Nephron (organoid): ENCODE measurements at regions not wholly inside any gene's neighbourhood (a gene's known extent, or its start where the extent isn't known, plus 50 kb on each side); places are given as distances from the start of the nearest gene placed in this dataset.

Experiments used
- H3K27ac Mint-ChIP-seq, 3 experiments: 2 replicates each; pipeline ENCODE4 v1.8.0; 2020; ENCODE audit warnings: mixed read lengths in 3 of 3, mild to moderate bottlenecking in 2 of 3, moderate library complexity in 1 of 3
- H3K27me3 Mint-ChIP-seq: 2 replicates; pipeline ENCODE4 v1.8.0; 2021; ENCODE audit warnings: low read depth, mild to moderate bottlenecking, moderate library complexity, mixed read lengths
- H3K36me3 Mint-ChIP-seq: 2 replicates; pipeline ENCODE4 v1.8.0; 2020; ENCODE audit warnings: low read depth, mixed read lengths
- H3K4me1 Mint-ChIP-seq: 2 replicates; pipeline ENCODE4 v1.8.0; 2020; ENCODE audit warnings: mixed read lengths
- H3K4me3 Mint-ChIP-seq, 3 experiments: 2 replicates each; pipeline ENCODE4 v1.8.0; 2020; ENCODE audit warnings: mild to moderate bottlenecking in 3 of 3, mixed read lengths in 3 of 3, moderate library complexity in 2 of 3
- H3K9me3 Mint-ChIP-seq: 2 replicates; pipeline ENCODE4 v1.8.0; 2020; ENCODE audit warnings: mixed read lengths
- CTCF ChIP-seq, 3 experiments: fragments of 200-600 bp; sonication (generic); IDR thresholded peaks; one replicate each; pipeline ENCODE4 v1.5.0; 2021; ENCODE audit warnings: antibody characterized with exemption in 3 of 3; ENCODE audit not compliant: unreplicated experiment in 3 of 3

DNA sequence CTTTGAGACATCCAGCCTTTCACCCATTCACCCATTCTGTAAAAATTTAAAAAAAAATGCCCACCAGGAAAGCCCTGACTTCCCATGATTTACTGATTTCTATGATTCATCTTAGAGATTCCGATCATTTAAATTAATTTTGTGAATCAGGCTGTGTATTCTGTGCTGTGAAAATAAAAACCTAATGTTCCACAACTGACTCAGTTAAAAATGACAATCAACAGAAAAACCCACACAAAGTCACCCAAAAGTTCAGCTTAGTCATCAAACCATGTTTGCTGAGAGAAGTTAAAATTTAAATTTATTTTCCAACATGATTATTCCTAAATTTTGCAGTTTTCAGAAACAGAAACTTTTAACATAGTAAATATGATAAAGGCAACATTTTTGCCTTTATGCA is 509.9 kb downstream of the TENT5A start:
- Mint-ChIP-seq H3K4me3 (no peak overlapping the region), H3K27ac (no peak overlapping the region), H3K36me3 (no peaks in the 10 kb centered on the region), H3K9me3 (peaks cover 12% of the 10 kb centered on the region), H3K27me3 (no peaks in the 10 kb centered on the region), H3K4me1 (peaks cover 9% of the 10 kb centered on the region)
- no peak for TF ChIP-seq CTCF (IDR thresholded peaks at IDR 0.05; ENCODE audit: unreplicated experiment in 3 of 3)

DNA sequence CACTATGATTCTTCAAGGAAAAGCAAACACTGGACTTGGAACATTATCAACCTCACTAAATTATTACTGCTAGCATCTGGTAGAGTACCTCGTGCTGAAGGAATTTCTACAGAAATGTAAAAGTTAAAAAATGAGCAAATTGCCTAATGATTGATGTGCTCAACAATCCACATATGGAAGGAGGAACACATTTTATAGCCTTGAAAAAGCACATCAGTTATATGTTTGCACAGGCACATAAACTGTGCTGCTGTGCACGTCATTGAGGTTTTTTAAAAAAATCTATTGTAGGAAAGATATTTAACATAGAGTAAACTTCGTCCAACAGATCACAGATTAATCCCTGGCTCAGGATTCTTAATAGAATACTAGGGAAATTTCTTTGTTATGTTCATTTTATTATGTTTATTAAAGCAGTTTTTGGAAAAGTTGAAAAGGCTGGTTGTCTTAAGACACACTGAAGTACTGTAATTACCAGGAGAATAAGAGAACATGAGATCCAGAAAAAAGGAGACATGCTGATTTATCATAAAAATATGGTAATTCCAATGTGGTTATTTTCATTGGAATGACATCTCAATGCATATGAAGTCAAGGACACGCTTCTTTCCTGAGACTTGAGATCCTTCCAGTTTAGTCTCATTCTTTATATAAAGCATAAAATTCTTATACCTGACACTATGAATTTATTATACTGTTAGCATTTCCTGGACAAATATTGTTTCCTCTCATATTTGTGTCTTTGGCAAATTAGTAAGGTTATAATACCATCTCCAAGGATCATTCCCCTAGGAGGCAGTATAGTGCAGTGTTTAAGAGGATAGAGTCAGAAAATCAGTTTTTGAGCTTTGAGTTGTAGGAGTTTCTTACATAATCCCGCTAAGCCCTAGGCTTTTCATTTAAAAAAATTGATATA is 511.1 kb downstream of the TENT5A start:
- TF ChIP-seq CTCF (IDR thresholded peaks at IDR 0.05; ENCODE audit: unreplicated experiment in 3 of 3), result peak; percentile 31 to 59 (median 44)
- H3K27ac Mint-ChIP-seq, result peak overlapping the region; percentile 36 to 58 (median 42)

GRCh38 chr6:81238390-81238789 is 514.1 kb downstream of the TENT5A start:
- Mint-ChIP-seq H3K27me3 (no peaks in the 10 kb centered on the region), H3K4me3 (no peak overlapping the region), H3K9me3 (no peaks in the 10 kb centered on the region), H3K4me1 (peaks cover 9% of the 10 kb centered on the region), H3K36me3 (no peaks in the 10 kb centered on the region), H3K27ac (no peak overlapping the region)
- TF ChIP-seq CTCF (IDR thresholded peaks at IDR 0.05; ENCODE audit: unreplicated experiment in 3 of 3), result no peak

More for the DNA sequence above, 511.1 kb downstream of the TENT5A start:
- Mint-ChIP-seq H3K4me3 (no peak overlapping the region), H3K36me3 (no peaks in the 10 kb centered on the region), H3K4me1 (peaks cover 9% of the 10 kb centered on the region), H3K27me3 (no peaks in the 10 kb centered on the region), H3K9me3 (peaks cover 11% of the 10 kb centered on the region)

GRCh38 chr6:81237226-81237625 is 515.3 kb downstream of the TENT5A start:
- no peak overlapping the region for H3K4me3 Mint-ChIP-seq
- no peak overlapping the region for H3K27ac Mint-ChIP-seq
- H3K9me3 Mint-ChIP-seq, result no peaks in the 10 kb centered on the region
- peaks cover 9% of the 10 kb centered on the region for H3K4me1 Mint-ChIP-seq
- TF ChIP-seq CTCF (IDR thresholded peaks at IDR 0.05; ENCODE audit: unreplicated experiment in 3 of 3), result no peak
- no peaks in the 10 kb centered on the region for H3K27me3 Mint-ChIP-seq
- no peaks in the 10 kb centered on the region for H3K36me3 Mint-ChIP-seq

DNA sequence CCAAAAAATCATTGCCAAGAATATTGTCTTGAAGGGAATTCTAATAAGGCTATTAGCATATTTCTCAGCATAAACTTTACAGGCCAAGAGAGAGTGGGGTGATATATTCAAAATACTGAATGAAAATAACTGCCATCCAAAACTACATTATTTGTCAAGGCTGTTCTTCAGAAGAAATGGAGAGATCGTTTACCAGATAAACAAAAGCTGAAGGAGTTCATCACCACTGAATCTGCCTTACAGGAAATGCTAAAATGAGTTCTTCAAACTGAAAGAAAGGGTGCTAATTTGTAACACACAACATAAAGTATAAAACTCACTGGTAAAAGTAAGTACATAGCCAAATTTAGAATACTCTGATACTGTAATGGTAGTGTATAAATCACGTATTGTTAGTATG is 517.0 kb downstream of the TENT5A start:
- H3K4me1 Mint-ChIP-seq, result no peaks in the 10 kb centered on the region
- no peak for TF ChIP-seq CTCF (IDR thresholded peaks at IDR 0.05; ENCODE audit: unreplicated experiment in 3 of 3)
- no peak overlapping the region for H3K27ac Mint-ChIP-seq
- no peak overlapping the region for H3K4me3 Mint-ChIP-seq
- H3K9me3 Mint-ChIP-seq, result no peaks in the 10 kb centered on the region
- H3K27me3 Mint-ChIP-seq, result no peaks in the 10 kb centered on the region
- no peaks in the 10 kb centered on the region for H3K36me3 Mint-ChIP-seq

GRCh38 chr6:81233990-81234389 is 518.5 kb downstream of the TENT5A start:
- H3K4me3 Mint-ChIP-seq, result no peak overlapping the region
- H3K27ac Mint-ChIP-seq, result no peak overlapping the region
- TF ChIP-seq CTCF (IDR thresholded peaks at IDR 0.05; ENCODE audit: unreplicated experiment in 3 of 3), result no peak
- H3K27me3 Mint-ChIP-seq, result no peaks in the 10 kb centered on the region
- peaks cover 5% of the 10 kb centered on the region for H3K4me1 Mint-ChIP-seq
- no peaks in the 10 kb centered on the region for H3K9me3 Mint-ChIP-seq
- no peaks in the 10 kb centered on the region for H3K36me3 Mint-ChIP-seq
